NT2/D1 (cell line): ENCODE measurements at regions not wholly inside any gene's neighbourhood (a gene's known extent, or its start where the extent isn't known, plus 50 kb on each side); places are given as distances from the start of the nearest gene placed in this dataset.

Experiments
- SUZ12 ChIP-seq: IDR thresholded peaks from 2 replicates; pipeline ENCODE4 v1.6.1; 2011; ENCODE audit not compliant: insufficient read length, insufficient read depth; ENCODE audit errors: extremely low read depth
- YY1 ChIP-seq: IDR thresholded peaks from 2 replicates; pipeline ENCODE4 v1.6.1; 2011; ENCODE audit not compliant: insufficient read length, insufficient read depth
- ZNF274 ChIP-seq: IDR thresholded peaks from 2 replicates; pipeline ENCODE4 v1.6.1; 2011; ENCODE audit warnings: mild to moderate bottlenecking, low read depth, low read length

DNA sequence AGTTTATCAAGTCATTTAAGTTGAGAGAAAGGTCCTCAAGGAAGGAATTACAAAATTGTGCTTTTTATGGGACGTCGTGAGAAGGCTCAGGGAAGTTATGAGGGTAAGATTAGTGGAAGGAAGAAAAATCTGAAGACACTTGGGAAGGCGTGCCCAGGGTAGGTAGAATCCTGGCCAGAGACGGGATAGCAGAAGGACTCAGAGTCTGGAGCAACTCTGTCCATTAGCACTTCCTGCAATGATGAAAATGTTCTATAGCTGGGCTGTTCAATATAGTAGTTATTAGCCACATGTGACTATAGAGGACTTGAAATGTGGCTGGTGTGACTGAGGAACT, 271.0 kb upstream of the ZPLD1 start:
- no peak for TF ChIP-seq YY1
- no peak for TF ChIP-seq ZNF274
- TF ChIP-seq SUZ12: no peak
